DMS 273 (cell line): ENCODE measurements at regions not wholly inside any gene's neighbourhood (a gene's known extent, or its start where the extent isn't known, plus 50 kb on each side); places are given as distances from the start of the nearest gene placed in this dataset.
"Not testable (repeated sequence)": the region's sequence is repeated elsewhere in the genome, so short reads cannot be mapped to it uniquely, and the experiment has no call there.

Source experiments
- DNase-seq: peaks from one replicate; lab custom pipeline; 2025; ENCODE audit not compliant: unreplicated experiment; lab: John Stamatoyannopoulos, UW

DNA sequence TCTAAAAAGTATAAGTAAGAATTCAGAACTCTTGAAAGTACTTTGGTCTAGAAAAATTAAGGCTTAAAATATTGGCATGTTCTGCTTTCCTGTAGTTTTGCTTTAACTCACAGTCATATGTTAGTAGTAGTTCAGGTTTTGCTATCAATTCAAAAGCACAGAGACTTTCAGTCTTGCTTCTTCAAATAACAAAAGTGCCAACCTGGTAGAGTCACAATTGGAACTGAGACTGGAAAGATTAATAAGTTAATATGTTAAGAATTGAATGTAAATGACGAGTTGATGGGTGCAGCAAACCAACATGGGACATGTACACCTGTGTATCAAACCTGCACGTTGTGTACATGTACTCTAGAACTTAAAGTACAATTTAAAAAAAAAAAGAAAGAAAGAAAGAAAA, 822.3 kb downstream of the MTRR start:
- DNase-seq, result no peak

DNA sequence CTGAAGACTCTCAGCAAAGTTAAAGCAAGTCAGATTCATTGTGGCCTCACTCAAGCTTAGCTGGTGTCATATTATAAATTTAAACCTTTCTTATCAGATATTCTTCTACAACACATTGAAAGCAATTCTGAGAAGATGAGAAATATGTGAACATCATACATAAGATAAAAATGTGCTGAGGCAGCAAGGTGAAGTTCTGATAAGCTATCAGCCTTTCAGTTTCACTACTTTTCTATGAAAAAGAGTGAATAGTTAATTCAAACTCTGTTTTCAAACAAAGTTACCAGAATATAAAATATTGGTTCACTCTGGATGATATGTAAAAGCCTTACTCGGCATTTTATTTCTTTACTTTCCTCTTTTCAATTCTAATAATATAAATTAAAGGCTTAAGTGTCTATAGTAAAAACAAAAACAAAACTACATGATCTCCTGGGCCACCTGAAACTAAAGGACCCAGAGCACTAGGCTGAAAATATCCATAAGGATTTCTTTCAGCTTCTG, 824.4 kb downstream of the MTRR start:
- DNase-seq, result no peak

DNA sequence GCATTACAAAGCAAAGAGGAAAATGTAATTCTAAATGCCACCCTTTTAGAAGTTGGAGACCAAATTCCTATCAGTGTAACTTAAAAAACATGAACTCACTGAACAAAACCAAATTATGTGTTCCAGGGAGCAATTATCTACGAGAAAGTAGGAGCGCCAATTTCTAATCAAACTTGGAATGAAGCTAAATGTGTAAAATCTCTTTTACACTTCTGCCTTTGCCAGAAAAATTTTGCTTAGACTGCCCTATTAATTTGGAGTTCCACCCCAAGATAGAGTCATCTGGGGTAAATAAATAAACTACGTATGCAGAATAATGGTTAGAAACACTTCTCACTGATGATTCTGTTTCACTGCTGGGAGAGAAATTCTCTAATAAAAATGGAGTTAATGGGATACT, 825.6 kb downstream of the MTRR start:
- no peak for DNase-seq

DNA sequence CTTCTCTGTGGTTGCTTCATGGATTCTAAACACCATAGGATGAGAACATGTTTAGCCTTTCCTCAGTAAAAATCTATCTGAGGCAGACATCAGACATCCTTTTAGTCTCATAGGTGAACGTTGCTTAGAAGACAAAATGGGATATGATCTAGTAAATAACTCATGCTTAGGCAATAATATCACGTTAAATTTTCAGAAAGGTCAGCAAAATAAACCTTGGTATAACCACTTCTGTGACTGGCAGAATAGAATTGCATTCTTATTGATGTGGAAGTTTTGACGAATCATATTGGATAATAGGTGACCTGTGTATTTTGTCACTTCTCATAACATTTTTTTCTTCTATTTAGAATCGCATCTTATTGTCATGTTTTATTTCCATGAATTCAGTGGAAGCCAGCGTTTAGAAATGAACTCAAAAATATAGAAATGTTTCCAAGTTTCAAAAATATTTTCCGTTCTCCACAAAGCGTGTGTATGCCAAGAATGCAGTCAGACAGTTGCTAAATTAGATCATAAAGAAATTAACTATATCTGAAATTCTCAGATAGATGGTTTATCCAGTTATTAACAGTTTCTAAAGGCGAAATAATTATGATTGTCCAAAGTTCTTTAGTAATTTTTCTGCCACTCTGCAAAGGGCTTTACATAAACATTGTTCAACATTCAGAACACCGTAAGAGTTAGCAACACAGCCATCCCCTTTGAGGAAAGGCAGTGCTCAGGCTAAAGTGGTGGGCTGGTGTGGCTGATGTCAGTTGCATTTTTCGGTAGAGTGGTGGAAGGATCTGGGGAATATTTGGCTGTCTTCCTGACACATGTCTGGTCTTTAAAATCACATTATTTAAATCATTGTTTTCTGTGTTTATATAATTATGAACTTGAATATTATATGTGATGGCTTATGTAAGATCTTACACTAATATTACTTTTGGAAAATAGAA, 827.2 kb downstream of the MTRR start:
- no peak for DNase-seq

DNA sequence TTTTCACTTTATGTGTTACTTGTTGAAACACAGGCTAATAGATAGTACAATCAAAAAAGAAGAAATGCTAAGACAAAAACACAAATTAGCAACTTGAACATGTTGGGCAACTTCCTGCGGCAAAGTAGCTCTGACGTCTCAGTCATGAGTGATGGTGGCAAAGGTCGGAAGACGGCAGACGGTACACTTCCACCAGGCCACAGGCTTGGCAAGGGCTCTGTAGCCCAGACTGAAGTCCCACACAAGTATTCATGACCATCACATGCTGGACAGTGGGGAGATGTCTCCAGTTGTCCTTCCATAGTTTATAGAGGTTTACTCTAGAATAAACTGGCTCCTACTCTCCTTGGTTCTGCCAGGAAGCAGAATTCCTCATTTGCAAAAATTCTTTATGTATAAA, 831.3 kb downstream of the MTRR start:
- DNase-seq, result no peak

DNA sequence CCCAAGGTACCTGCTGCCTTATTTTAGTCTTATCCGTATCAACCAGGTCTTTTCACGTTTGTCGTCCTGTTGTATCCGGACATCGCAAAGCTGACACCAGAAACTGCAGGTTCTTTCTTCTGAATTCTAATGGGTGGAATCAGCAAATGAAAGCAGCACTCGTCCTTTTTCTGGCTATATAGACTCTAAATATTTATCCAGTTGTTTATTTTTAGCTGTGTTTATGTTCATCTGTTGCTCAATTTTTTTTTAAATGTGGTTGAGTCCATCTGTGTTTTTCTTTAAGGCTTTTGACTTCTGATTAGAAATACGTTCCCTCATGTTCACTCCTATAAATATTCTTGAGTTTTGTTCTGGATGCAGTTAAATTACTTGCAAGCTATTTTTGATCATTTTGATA, 831.7 kb downstream of the MTRR start:
- DNase-seq, result no peak

DNA sequence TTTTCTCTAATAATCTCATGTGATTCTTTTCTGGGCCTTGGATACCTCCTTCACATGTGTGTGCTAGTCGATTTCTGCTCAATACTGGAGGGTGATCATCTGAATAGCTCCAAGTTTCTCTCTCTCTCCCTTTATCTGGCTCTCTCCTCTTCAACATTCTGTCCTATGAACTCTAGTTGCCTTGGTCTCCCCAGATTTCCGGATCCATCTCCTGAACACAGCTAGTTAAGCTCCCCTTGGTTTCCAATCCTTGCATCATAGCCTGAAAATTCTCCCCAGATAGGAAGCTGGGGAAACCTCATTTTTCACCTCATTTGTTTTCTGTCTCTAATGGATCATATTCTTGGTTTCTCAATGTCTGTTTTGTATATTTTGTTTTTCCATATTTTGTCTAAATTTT, 832.3 kb downstream of the MTRR start:
- DNase-seq, result no peak

DNA sequence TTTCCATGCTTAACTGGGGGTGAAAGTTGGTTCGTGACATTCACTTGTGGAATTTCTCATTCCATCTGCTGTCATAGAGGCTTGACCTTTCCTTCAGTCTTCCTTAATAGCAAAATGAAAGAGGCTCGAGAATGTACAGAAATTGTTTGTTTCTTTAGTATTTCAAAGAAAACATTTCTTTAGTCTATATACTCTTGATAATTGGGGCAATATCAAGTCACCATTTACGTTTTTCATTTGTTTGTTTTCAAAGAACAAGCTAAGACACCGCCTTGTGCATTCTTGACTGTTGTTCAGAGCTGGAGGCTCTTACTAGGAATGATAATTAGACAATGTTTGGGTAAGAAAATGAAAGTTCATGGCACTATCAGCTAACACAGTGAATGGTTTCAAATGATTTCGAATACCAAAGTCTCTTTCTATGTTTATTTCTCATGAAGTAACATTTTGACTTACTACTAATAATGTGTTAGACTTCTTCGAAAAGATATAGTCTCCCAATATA, 835.4 kb downstream of the SEMA5A start:
- DNase-seq, result no peak

DNA sequence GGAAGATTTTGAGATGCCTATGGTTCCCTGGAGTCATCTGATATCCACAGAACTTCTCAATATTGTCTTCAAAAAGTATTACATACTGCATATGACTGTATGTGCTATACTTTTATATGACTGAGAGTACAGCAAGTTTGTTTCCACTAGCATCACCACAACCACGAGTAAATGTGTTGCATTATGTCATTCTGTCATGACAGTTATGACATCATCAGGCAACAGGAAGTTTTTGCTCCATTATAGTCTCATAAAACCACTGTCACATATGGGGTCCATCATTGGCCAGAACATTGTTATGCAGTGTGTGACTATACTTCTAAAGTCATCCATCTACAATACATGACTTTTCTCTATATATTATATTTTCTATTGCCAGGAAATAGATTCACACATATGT, 831.7 kb downstream of the SEMA5A start:
- DNase-seq, result no peak

DNA sequence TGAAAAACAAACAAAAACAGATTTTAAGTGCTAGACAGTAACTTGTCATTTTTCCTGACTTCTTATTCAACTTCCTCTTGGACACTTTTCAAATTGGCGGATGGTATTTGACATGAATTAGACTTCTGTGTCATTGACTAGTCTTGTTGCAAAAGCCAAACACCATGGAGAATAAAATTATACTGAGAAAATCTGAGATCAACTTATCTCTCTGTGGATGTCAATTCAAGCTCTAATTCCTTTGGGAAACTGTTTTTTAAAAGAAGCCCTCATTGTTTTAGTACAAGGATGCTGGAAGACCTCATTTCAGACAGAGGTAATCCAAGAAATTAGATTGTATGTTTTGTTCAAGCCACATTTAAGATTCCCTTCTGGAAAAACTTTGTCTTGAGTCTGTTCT, 831.0 kb downstream of the SEMA5A start:
- DNase-seq, result no peak

DNA sequence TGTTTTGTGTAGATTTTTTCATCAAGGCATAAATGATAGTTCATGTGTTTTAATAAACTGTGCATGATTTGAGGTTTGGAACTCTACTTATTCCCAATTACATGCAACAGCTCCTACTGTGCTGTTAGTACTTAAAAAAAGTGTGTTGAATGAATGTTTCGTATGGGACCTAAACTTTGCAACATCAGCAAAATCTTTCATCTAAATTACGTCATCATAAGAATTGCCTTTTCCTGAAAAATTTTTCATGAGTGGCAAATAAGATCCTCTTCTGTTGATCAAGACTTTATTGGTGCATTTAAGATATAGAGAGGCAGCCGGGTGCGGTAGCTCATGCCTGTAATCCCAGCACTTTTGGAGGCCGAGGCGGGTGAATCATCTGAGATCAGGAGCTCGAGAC, 826.1 kb downstream of the SEMA5A start:
- DNase-seq, result no peak

DNA sequence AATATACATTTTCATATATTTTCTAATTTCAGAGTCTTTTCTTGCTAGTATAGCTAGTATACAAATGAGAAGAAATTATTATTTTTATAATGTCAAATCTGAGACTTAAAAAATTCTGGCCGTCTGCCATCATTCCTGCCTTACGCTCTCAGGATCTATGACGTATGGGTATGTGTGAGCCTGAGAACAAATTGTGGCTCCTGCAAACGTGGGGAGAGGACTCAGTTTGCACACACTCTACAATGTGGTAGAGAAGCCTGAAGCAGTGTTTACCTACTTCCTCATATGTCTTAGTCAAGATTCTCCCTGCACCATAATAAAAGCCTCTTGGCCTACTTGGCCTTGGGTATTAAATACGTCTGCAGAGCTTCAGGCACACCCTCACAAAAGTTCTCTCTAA, 825.4 kb downstream of the SEMA5A start:
- DNase-seq, result no peak

DNA sequence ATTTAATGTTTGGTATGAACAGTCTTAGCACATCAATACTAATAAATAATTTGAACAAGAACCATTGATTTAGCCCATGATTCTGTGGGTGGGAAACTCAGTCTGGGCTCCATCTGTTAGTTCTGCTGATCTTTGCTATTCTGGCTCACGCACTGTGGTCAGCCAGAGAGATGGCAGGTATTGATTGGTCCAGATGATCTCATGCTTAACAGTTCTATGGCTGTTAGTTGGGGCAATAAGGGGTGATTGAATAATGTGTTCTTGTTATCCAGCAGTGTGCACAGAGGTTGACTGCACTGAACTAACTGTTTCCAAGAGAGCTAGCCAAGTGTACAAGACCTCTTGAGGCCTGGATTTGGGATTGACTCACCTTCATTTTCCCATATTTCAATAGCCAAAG, 824.3 kb downstream of the SEMA5A start:
- no peak for DNase-seq

DNA sequence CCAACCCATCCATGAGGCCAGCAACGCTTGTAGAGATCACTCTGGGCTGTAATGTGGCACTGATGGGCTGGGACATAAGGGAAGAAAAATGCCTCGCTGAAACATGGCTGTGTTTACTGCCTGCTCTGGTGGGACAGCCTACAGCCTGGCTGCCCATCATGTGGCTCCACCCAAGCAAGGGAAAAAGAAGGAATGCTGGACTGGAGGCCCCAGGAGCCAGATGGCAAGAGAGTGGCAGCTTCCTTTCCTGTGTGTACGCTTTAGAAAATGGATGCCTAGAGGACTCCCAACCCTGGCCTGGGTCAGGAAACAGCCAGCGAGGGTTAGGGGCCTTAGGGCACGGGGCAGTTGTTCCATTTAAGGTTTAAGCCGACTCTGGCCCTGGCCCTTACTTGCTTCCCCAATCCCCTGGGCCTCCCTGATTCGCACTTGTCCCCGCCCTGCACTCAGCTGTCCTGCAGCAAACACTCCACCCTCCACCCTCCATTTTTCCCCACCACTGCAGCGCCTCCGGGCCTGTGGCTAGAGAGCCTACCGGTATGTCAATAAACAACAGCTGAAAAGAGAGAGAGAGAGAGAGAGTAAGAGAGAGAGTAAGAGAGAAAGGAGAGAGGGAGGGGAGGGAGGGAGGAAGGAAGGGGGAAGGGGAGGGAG, 819.4 kb downstream of the SEMA5A start:
- DNase-seq, result no peak

DNA sequence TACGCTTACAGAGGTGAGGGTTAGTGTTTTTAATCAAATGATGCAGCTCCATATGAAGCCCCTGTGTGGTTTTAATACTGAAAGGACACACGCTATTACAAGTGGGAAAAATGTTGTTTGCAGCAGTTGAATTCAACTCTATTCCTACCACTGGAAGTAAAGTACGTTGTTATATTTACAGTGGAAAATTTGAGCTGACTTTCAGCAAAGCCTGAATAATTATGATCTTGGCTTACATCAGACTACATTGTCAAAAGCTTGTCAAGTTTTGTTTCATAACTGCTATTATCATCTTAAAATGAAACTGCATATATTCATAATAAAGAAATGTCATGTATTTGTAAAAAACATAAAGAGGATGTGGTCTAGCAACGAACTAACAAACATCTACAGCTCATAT, 818.5 kb downstream of the SEMA5A start:
- DNase-seq, result no peak

DNA sequence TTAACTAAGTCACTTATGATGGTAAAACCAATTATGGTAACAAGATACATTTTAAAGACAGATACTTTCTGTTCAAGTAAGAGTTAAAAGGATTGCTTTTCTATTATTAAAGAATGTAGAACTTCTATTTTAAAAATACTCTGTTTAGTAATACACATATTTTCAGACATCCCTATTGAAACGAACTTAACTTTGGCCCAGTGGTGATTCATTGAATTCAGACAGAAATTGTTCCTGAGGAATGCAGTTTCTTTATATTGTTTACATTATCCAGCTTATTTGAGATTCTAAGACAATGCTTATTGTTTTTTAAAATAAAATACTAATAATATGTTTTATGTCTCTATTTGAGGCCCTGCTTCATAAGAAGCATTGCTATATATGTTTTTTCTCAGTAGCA, 816.4 kb downstream of the SEMA5A start:
- DNase-seq, result no peak

DNA sequence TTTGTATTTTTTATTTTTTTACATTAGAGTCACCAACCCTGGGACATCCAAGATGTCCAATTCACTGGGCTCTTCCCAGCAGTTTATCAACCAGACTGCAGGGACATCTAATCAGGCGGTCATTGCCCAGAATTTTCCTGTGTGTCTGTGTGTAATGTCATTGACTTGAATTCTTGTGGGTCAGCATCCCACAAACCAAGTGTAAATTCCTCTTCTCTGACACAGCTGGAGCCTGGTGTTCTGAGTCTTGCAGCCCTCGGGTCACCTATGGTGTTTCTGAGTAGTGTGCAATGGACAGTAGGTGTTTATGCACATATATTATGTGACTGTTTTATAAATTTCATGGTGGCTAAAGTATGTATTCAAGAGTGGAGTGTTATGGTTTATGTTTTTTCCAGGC, 815.7 kb downstream of the SEMA5A start:
- DNase-seq, result no peak

DNA sequence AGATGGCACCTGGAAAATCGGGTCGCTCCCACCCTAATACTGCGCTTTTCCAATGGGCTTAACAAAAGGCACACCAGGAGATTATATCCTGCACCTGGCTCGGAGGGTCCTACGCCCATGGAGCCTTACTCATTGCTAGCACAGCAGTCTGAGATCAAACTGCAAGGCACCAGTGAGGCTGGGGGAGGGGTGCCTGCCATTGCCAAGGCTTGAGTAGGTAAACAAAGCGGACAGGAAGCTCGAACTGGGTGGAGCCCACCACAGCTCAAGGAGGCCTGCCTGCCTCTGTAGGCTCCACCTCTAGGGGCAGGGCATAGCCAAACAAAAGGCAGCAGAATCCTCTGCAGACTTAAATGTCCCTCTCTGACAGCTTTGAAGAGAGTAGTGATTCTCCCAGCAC, 814.8 kb downstream of the SEMA5A start:
- not testable (repeated sequence) for DNase-seq

DNA sequence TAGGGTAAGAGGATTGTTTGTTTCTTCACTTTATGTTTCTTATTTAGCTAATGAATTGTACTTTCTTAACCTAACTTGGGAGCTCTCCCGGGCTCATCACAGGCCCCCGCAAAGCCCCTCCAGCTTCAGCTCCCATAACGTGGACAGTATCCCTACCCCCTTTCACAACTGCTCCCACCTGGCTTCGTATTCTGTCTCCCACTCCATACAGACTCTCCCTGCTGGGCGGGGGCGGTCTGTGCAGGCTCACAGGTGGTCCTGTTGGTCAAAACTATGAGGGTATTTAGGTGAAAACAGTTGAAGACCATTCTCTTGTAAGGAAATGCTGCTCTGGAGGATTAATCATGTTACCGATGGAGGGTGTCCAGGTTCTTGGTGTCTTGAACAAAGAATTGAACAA, 805.3 kb downstream of the SEMA5A start:
- DNase-seq, result no peak

DNA sequence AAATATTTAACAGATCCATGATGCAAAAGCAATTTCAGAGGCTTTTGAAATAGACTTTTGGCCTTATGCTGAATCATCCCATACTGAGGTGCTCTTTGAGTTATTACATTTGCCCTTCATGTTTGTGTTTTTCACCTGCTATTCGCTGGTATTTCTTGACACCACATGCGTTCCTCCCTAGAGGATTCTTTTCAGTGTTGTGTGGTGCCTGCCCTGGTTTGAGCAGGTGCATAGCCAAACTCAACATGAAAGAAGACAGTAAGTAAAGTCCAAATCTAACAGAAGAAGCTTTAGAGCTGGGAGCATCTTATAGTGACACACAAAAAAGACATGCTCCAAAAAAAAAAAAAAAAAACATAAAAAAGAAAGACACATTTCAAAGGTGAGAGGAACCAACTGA, 796.3 kb downstream of the SEMA5A start:
- DNase-seq, result no peak

DNA sequence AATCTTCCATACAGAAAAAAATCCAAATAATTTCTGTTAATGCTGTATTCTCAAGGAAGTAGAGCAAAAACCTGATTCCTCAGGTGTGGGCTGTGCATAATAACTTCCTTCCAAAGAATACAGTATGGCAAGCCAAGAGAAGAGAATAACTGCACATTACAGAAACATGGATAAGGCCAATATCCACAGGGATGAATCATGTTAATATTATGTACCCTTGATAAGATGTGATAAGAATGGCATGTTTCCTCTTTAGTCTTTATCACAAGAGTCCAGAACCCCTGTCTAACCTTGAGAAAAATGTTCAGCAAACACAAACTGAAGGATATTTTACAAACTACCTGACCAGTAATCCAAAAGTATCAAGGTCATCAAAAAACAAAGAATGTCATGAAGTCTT, 795.8 kb downstream of the SEMA5A start:
- DNase-seq, result no peak

DNA sequence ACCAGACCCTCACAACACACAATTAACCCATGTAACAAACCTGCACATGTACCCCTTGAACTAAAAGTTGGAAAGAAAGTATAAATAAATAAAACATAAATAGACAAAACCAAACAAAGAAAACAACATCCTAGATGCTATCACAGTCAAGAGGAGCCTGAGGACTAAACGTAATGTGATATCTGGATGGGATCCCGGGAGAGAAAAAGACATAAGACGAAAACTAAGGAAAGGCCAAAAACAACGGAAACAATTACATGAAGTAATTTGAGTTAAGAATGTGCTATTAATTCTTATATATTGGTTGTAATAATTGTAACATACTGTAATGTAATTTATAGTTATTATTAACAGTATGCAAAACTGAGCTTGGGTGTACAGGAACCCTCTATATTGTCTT, 793.9 kb downstream of the SEMA5A start:
- DNase-seq, result no peak
